ENCODE measurements at regions not wholly inside any gene's neighbourhood (a gene's known extent, or its start where the extent isn't known, plus 50 kb on each side); places are given as distances from the start of the nearest gene placed in this dataset.

GRCh38 chr1:208808301-208808700, 564.1 kb upstream of the PLXNA2 start:
- DNase-seq, result no peak
- no peaks in the 10 kb centered on the region for H3K9me3 ChIP-seq
- H3K4me3 ChIP-seq, result no peak overlapping the region
- H3K4me1 ChIP-seq (ENCODE audit: insufficient read depth), result no peaks in the 10 kb centered on the region
- WGBS, 3 donors, result 93 to 95% (median 95%) methylated on average over 1 of the region's 1 CpG
- no peak overlapping the region for H3K27ac ChIP-seq
- no peaks in the 10 kb centered on the region for H3K36me3 ChIP-seq
- intact Hi-C loops (cut with DNase I), result no loop called here
- no peaks in the 10 kb centered on the region for H3K27me3 ChIP-seq
- TF ChIP-seq CTCF (IDR thresholded peaks at IDR 0.05) (no peak), POLR2A (IDR thresholded peaks at IDR 0.05) (no peak)

- H3K36me3 ChIP-seq, result no peaks in the 10 kb centered on the region
- H3K27me3 ChIP-seq, result no peaks in the 10 kb centered on the region
- DNase-seq, result no peak
- WGBS, 3 donors, result 15 to 26% (median 19%) methylated on average over 3 of the region's 3 CpGs
- no peaks in the 10 kb centered on the region for H3K9me3 ChIP-seq
- intact Hi-C loops (cut with DNase I), result no loop called here
- H3K4me1 ChIP-seq (ENCODE audit: insufficient read depth), result no peaks in the 10 kb centered on the region
- TF ChIP-seq POLR2A (IDR thresholded peaks at IDR 0.05), result no peak
- no peak for TF ChIP-seq CTCF (IDR thresholded peaks at IDR 0.05)
- TF ChIP-seq EP300 (IDR thresholded peaks at IDR 0.05), result no peak
- no peak overlapping the region for H3K27ac ChIP-seq
- no peak overlapping the region for H3K4me3 ChIP-seq
Measured at GRCh38 chr1:208809876-208810275, 565.7 kb upstream of the PLXNA2 start.

- Histone ChIP-seq H3K27me3 (no peaks in the 10 kb centered on the region), H3K27ac (no peak overlapping the region), H3K36me3 (no peaks in the 10 kb centered on the region), H3K4me1 (ENCODE audit: insufficient read depth) (no peaks in the 10 kb centered on the region), H3K4me3 (no peak overlapping the region), H3K9me3 (no peaks in the 10 kb centered on the region)
- intact Hi-C loops (cut with DNase I), result no loop called here
- DNase-seq, result no peak
- TF ChIP-seq EP300 (IDR thresholded peaks at IDR 0.05) (no peak), CTCF (IDR thresholded peaks at IDR 0.05) (no peak), POLR2A (IDR thresholded peaks at IDR 0.05) (no peak)
- 77 to 85% (median 77%) methylated on average over 8 of the region's 8 CpGs for WGBS, 3 donors
Measured at GRCh38 chr1:208818770-208819445, 574.7 kb upstream of the PLXNA2 start.

- intact Hi-C loops (cut with DNase I), result no loop called here
- no peaks in the 10 kb centered on the region for H3K9me3 ChIP-seq
Measured at GRCh38 chr1:208820580-208821212, 576.5 kb upstream of the PLXNA2 start.

More at GRCh38 chr1:208820580-208821212, 576.5 kb upstream of the PLXNA2 start:
- WGBS, 3 donors, result 49 to 50% (median 50%) methylated on average over 2 of the region's 2 CpGs
- H3K36me3 ChIP-seq, result no peaks in the 10 kb centered on the region
- H3K27me3 ChIP-seq, result no peaks in the 10 kb centered on the region
- H3K4me3 ChIP-seq, result no peak overlapping the region
- no peaks in the 10 kb centered on the region for H3K4me1 ChIP-seq (ENCODE audit: insufficient read depth)
- H3K27ac ChIP-seq, result no peak overlapping the region
- TF ChIP-seq CTCF (IDR thresholded peaks at IDR 0.05) (no peak), EP300 (IDR thresholded peaks at IDR 0.05) (no peak), POLR2A (IDR thresholded peaks at IDR 0.05) (no peak)
- no peak for DNase-seq
